Thoracic aorta (tissue), 2 donors: ENCODE measurements at regions not wholly inside any gene's neighbourhood (a gene's known extent, or its start where the extent isn't known, plus 50 kb on each side); places are given as distances from the start of the nearest gene placed in this dataset.

Experiments
- ATAC-seq: fragments of 150-250 bp; one replicate; pipeline ENCODE4 v1.8.0; 2017; ENCODE audit warnings: low read depth; ENCODE audit not compliant: insufficient number of reproducible peaks, low FRiP score
- DNase-seq: peaks from one replicate; pipeline ENCODE4 v3.0.0-alpha.2; 2020; ENCODE audit warnings: low spot score
- H3K27ac ChIP-seq, 2 donors: fragments of 200-600 bp; sonication (generic); 1 replicate in 1 of 2; 2 replicates in 1 of 2; pipeline ENCODE4 v1.5.1; 2016; ENCODE audit warnings: mild to moderate bottlenecking in 2 of 2, moderate library complexity in 2 of 2
- H3K27me3 ChIP-seq: fragments of 200-600 bp; sonication (generic); replicated peaks from 2 replicates; pipeline ENCODE4 v1.6.0; 2016; ENCODE audit warnings: mild to moderate bottlenecking; ENCODE audit not compliant: insufficient read depth
- H3K36me3 ChIP-seq: fragments of 200-600 bp; sonication (generic); one replicate; pipeline ENCODE4 v1.5.1; 2016
- H3K4me1 ChIP-seq, 2 donors: fragments of 200-600 bp; sonication (generic); 1 replicate in 1 of 2; 2 replicates in 1 of 2; pipeline versions ENCODE4 v1.5.1 to v1.6.0; 2016; ENCODE audit warnings: low read depth in 2 of 2, mild to moderate bottlenecking in 1 of 2; ENCODE audit not compliant: control insufficient read depth in 1 of 2
- H3K4me3 ChIP-seq: fragments of 200-600 bp; sonication (generic); 2 replicates; pipeline ENCODE4 v1.5.1; 2016; ENCODE audit warnings: mild to moderate bottlenecking
- H3K9me3 ChIP-seq: fragments of 200-600 bp; sonication (generic); 2 replicates; pipeline ENCODE4 v1.5.1; 2016
- TF ChIP-seq, protein P1 (sequence below): fragments of 200-600 bp; sonication (generic); IDR thresholded peaks from one replicate; pipeline ENCODE4 v1.5.1; 2019; ENCODE audit warnings: antibody characterized with exemption

- no peaks in the 10 kb centered on the region for H3K4me1 ChIP-seq
- no peak for ATAC-seq
- DNase-seq = no peak
- TF ChIP-seq, protein P1, sequence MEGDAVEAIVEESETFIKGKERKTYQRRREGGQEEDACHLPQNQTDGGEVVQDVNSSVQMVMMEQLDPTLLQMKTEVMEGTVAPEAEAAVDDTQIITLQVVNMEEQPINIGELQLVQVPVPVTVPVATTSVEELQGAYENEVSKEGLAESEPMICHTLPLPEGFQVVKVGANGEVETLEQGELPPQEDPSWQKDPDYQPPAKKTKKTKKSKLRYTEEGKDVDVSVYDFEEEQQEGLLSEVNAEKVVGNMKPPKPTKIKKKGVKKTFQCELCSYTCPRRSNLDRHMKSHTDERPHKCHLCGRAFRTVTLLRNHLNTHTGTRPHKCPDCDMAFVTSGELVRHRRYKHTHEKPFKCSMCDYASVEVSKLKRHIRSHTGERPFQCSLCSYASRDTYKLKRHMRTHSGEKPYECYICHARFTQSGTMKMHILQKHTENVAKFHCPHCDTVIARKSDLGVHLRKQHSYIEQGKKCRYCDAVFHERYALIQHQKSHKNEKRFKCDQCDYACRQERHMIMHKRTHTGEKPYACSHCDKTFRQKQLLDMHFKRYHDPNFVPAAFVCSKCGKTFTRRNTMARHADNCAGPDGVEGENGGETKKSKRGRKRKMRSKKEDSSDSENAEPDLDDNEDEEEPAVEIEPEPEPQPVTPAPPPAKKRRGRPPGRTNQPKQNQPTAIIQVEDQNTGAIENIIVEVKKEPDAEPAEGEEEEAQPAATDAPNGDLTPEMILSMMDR = no peak
- H3K4me3 ChIP-seq = no peak overlapping the region
- H3K27ac ChIP-seq = no peak overlapping the region
- peaks cover 6% of the 10 kb centered on the region for H3K9me3 ChIP-seq
- no peaks in the 10 kb centered on the region for H3K27me3 ChIP-seq
- no peaks in the 10 kb centered on the region for H3K36me3 ChIP-seq
Measured at GRCh38 chr9:108323615-108324014, 532.2 kb downstream of the ACTL7B start.

DNA sequence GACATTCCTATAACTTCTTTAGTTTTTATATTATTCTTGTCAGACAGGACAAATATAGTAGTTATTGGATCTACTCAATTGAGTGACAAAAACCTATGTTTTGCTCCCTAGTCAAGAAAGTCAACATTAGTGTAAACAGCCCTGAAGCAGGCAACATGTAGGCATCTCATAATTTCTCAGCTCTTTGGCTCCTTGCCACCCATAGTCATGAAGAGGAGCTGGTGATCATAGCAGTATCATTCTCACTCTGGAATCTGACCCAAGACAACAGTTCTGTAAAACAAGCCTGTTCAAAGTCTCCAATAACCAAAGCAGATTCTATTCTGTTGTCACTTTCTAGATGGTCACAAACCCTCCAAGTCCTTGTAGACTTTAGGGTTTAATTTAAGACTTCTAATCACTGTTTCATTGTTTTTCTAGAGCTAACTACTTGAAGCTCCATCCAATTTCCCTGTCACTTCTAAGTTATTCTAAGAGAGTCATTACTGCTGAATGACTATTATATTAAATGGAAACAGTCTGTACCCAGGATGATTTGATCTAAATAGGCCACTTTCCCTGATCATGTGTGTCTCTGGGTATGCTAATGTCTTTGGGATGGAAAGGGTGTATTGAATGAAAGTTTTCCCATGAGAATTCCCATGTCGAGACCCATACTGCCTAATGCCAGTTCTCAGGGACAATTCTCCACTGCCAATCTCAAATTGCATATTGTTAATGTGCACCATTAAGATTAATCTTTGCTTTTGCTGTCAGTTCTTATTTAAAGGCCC, 533.3 kb downstream of the ACTL7B start:
- H3K9me3 ChIP-seq = peaks cover 3% of the 10 kb centered on the region
- H3K27me3 ChIP-seq = no peaks in the 10 kb centered on the region
- ATAC-seq (no peak), DNase-seq (no peak)
- no peak overlapping the region for H3K27ac ChIP-seq
- H3K4me1 ChIP-seq = no peaks in the 10 kb centered on the region
- TF ChIP-seq, protein P1 = no peak
- H3K36me3 ChIP-seq = no peaks in the 10 kb centered on the region
- no peak overlapping the region for H3K4me3 ChIP-seq

- DNase-seq (no peak), ATAC-seq (no peak)
- Histone ChIP-seq H3K27me3 (no peaks in the 10 kb centered on the region), H3K27ac (no peak overlapping the region), H3K4me1 (no peaks in the 10 kb centered on the region), H3K9me3 (no peaks in the 10 kb centered on the region), H3K36me3 (no peaks in the 10 kb centered on the region), H3K4me3 (no peak overlapping the region)
- TF ChIP-seq, protein P1 = no peak
Measured at GRCh38 chr9:108316630-108317029, 539.2 kb downstream of the ACTL7B start.

GRCh38 chr9:108316066-108316465, 539.7 kb downstream of the ACTL7B start:
- H3K36me3 ChIP-seq = no peaks in the 10 kb centered on the region
- no peaks in the 10 kb centered on the region for H3K4me1 ChIP-seq
- TF ChIP-seq, protein P1 = no peak
- no peaks in the 10 kb centered on the region for H3K27me3 ChIP-seq
- no peak overlapping the region for H3K27ac ChIP-seq
- no peaks in the 10 kb centered on the region for H3K9me3 ChIP-seq
- H3K4me3 ChIP-seq = no peak overlapping the region
- ATAC-seq (no peak), DNase-seq (no peak)

- no peak for ATAC-seq
- Histone ChIP-seq H3K27ac (no peak overlapping the region), H3K36me3 (no peaks in the 10 kb centered on the region), H3K4me3 (no peak overlapping the region), H3K4me1 (no peaks in the 10 kb centered on the region), H3K9me3 (no peaks in the 10 kb centered on the region), H3K27me3 (no peaks in the 10 kb centered on the region)
- DNase-seq = no peak
- TF ChIP-seq, protein P1 = no peak
Measured at GRCh38 chr9:108311745-108312144, 544.0 kb downstream of the ACTL7B start.
